ENCODE measurements at regions not wholly inside any gene's neighbourhood (a gene's known extent, or its start where the extent isn't known, plus 50 kb on each side); places are given as distances from the start of the nearest gene placed in this dataset.

DNA sequence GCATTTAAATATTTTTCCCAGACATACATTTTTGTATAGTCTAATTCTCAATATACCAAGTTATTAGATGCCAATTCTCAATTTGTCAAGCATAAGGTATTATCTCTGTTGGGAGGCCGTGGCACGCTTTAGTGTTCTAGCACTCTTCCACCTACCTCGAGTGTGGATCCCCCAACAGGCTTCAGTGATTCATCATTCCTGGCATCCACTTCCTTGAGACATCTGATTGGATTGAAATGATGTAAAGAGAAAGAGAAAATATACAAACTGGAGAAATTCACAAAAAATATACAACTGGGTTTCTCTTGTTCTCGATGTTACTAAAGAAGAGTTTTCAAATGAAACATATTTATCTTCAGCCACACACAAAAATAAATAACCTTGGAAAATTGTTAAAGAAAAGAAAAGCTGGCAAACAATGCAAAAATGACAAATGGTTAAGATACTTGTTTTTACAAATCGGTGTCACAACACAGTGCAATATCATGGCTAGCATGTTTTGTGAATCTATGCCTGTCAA, 218.0 kb upstream of the CDIN1 start:
- Histone ChIP-seq H3K4me1 (ENCODE audit: control insufficient read depth, insufficient read depth, low read length) (no peaks in the 10 kb centered on the region), H3K4me3 (ENCODE audit: low read depth, low read length) (no peak overlapping the region), H3K9ac (ENCODE audit: low read depth, low read length) (no peak overlapping the region), H3K27me3 (ENCODE audit: control insufficient read depth, insufficient read depth, low read length) (no peaks in the 10 kb centered on the region), H3K36me3 (ENCODE audit: control insufficient read depth, insufficient read depth, low read length) (no peaks in the 10 kb centered on the region), H3K9me3 (ENCODE audit: control insufficient read depth, insufficient read depth, low read length) (no peaks in the 10 kb centered on the region)

DNA sequence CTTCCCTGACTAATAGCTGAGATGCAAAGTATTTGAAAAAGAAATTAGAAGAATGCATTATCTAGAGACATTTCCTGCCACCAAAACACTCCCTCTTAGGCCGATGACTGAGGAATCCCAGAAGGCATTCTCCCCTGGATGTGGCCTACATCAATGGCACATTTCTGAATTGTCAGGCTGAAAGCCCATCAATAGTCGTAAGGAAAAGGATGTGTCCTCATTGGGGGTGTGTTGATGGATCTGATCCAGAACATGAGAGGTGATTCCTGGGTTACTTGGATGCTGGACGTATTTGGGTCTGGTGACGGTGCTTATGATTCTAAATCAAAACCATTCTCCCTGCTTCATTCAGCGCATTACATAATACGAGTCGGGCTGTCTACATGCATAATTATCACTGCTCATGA, 216.9 kb upstream of the CDIN1 start:
- Histone ChIP-seq H3K36me3 (ENCODE audit: control insufficient read depth, insufficient read depth, low read length) (no peaks in the 10 kb centered on the region), H3K9me3 (ENCODE audit: control insufficient read depth, insufficient read depth, low read length) (no peaks in the 10 kb centered on the region), H3K4me3 (ENCODE audit: low read depth, low read length) (no peak overlapping the region), H3K4me1 (ENCODE audit: control insufficient read depth, insufficient read depth, low read length) (no peaks in the 10 kb centered on the region), H3K9ac (ENCODE audit: low read depth, low read length) (no peak overlapping the region), H3K27me3 (ENCODE audit: control insufficient read depth, insufficient read depth, low read length) (no peaks in the 10 kb centered on the region)

DNA sequence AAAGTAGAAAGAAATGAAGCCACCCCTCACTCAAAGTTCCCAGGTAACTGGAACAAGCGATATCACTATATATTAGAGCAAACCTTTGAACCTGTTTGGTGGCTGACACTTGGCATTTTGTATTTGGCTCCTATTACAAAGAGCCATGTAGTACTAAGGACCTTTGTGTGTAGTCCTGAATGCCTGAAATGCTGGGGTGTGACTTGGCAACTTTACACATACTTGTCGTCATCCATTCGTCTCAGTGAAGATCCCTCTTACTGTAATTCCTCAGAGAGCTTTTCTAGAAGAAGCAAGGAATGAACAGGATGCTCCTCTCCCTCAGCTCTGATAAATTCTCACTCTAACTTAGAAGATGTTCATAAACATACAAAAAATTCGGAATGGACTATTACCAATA, 216.1 kb upstream of the CDIN1 start:
- Histone ChIP-seq H3K4me1 (ENCODE audit: control insufficient read depth, insufficient read depth, low read length) (no peaks in the 10 kb centered on the region), H3K27me3 (ENCODE audit: control insufficient read depth, insufficient read depth, low read length) (no peaks in the 10 kb centered on the region), H3K9ac (ENCODE audit: low read depth, low read length) (no peak overlapping the region), H3K4me3 (ENCODE audit: low read depth, low read length) (no peak overlapping the region), H3K36me3 (ENCODE audit: control insufficient read depth, insufficient read depth, low read length) (no peaks in the 10 kb centered on the region), H3K9me3 (ENCODE audit: control insufficient read depth, insufficient read depth, low read length) (no peaks in the 10 kb centered on the region)

DNA sequence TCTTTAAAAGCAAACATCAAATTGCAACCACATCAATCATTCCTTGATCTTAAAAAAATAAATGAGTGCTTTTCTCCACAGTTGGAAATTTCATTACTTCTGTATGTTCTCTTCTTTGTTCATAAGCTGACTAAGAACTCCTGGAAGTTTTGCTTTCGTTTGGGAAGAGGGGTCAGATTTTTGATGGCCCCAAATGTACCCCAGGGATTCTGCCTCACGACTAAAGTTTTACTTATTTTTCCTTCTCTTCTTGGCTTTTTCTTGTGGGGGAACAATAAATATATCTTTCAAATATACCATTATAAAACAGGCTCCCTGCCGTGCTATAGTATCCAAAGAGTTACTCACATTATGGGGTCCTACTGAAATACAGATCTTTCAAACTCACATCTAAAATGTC, 215.0 kb upstream of the CDIN1 start:
- H3K27me3 ChIP-seq (ENCODE audit: control insufficient read depth, insufficient read depth, low read length): no peaks in the 10 kb centered on the region
- H3K36me3 ChIP-seq (ENCODE audit: control insufficient read depth, insufficient read depth, low read length): no peaks in the 10 kb centered on the region
- no peaks in the 10 kb centered on the region for H3K4me1 ChIP-seq (ENCODE audit: control insufficient read depth, insufficient read depth, low read length)
- H3K9ac ChIP-seq (ENCODE audit: low read depth, low read length): no peak overlapping the region
- no peaks in the 10 kb centered on the region for H3K9me3 ChIP-seq (ENCODE audit: control insufficient read depth, insufficient read depth, low read length)
- no peak overlapping the region for H3K4me3 ChIP-seq (ENCODE audit: low read depth, low read length)

DNA sequence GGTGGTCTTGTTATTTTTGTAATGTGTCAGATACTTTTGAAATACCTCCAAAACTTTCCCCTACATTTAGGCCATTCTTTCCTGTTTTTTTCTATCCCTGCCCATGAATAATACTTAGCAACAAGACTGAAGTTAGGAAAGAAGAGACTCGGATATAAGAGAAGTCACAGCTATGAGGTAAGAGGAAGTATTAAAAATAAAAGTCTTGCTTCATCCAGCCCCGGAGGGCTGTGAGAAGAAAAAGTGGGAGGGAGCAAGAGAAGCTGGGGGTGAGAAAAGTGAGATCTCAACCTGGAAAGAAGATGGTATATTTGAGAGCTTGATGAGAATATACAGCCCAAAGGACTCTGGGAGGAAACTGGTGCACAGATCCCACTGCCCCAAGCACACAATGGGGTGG, 213.5 kb upstream of the CDIN1 start:
- no peak overlapping the region for H3K4me3 ChIP-seq (ENCODE audit: low read depth, low read length)
- no peaks in the 10 kb centered on the region for H3K4me1 ChIP-seq (ENCODE audit: control insufficient read depth, insufficient read depth, low read length)
- no peaks in the 10 kb centered on the region for H3K27me3 ChIP-seq (ENCODE audit: control insufficient read depth, insufficient read depth, low read length)
- no peak overlapping the region for H3K9ac ChIP-seq (ENCODE audit: low read depth, low read length)
- no peaks in the 10 kb centered on the region for H3K9me3 ChIP-seq (ENCODE audit: control insufficient read depth, insufficient read depth, low read length)
- no peaks in the 10 kb centered on the region for H3K36me3 ChIP-seq (ENCODE audit: control insufficient read depth, insufficient read depth, low read length)

DNA sequence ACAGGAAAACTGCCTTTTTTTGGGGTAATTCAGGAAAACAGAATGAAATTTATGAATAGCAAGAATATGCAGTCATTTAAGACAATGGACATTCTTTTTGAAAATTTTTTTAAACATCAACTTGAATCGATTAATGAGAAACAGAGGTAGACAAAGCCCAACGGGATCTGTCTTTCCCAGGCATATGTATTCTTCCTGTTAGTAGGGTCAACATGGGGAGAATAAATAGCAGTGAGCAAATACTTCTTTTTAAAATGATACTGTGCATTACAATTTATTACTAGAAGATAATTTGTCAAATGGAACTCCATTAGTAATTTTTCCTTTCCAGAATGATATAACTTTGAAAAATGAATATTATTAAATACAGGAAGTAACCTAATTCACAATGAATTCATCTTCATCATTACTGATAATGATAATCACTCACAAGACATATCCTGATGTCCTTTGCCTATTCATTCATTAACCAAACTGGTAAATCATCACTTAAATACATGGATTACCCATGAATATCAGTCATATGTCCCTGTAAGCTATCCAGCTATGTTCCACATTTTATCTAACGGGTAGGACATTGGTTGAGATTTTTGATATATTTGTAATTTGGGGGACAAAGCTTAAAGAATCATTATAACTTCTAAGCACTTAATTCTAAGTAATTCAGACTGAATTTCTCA, 209.2 kb upstream of the CDIN1 start:
- Histone ChIP-seq H3K9me3 (ENCODE audit: control insufficient read depth, insufficient read depth, low read length) (no peaks in the 10 kb centered on the region), H3K27me3 (ENCODE audit: control insufficient read depth, insufficient read depth, low read length) (no peaks in the 10 kb centered on the region), H3K36me3 (ENCODE audit: control insufficient read depth, insufficient read depth, low read length) (no peaks in the 10 kb centered on the region), H3K9ac (ENCODE audit: low read depth, low read length) (no peak overlapping the region), H3K4me1 (ENCODE audit: control insufficient read depth, insufficient read depth, low read length) (no peaks in the 10 kb centered on the region), H3K4me3 (ENCODE audit: low read depth, low read length) (no peak overlapping the region)

DNA sequence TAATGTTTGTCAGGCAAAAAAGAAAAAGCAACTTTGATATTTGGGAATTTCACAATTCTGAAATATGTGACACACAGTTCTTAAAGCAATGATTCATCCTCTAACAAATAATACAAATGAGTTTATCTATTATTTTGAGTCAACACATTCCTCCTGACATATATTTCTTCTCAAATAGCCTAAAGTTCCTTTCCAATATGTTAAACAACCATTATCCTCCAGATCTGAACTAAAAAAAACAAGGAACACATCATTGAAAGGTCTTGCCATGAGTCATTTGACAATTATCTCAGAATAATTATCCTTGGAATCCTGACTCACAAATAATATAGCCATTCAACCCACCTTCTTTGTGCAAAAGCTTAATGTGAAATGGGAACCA, 208.7 kb upstream of the CDIN1 start:
- no peak overlapping the region for H3K9ac ChIP-seq (ENCODE audit: low read depth, low read length)
- H3K27me3 ChIP-seq (ENCODE audit: control insufficient read depth, insufficient read depth, low read length): no peaks in the 10 kb centered on the region
- no peak overlapping the region for H3K4me3 ChIP-seq (ENCODE audit: low read depth, low read length)
- H3K9me3 ChIP-seq (ENCODE audit: control insufficient read depth, insufficient read depth, low read length): no peaks in the 10 kb centered on the region
- no peaks in the 10 kb centered on the region for H3K4me1 ChIP-seq (ENCODE audit: control insufficient read depth, insufficient read depth, low read length)
- H3K36me3 ChIP-seq (ENCODE audit: control insufficient read depth, insufficient read depth, low read length): no peaks in the 10 kb centered on the region

DNA sequence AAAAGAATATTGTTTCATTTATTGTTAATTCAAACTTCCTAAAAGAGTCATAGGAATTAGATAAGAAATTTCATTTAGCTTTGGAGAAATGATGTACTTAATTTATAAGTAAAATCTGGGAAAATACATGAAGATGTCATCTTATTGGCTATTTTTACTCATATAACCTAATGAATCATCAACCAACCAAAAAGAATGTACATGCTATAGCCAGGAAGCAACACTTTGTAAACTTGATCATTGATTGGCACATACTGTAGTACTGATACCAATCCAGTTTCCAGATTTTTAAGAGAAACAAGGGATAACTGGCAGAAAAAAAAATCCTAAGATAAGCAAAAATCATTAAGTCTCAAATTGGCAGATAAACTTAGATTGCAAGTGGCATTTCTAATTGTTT, 207.9 kb upstream of the CDIN1 start:
- H3K9me3 ChIP-seq (ENCODE audit: control insufficient read depth, insufficient read depth, low read length): no peaks in the 10 kb centered on the region
- H3K27me3 ChIP-seq (ENCODE audit: control insufficient read depth, insufficient read depth, low read length): no peaks in the 10 kb centered on the region
- H3K4me3 ChIP-seq (ENCODE audit: low read depth, low read length): no peak overlapping the region
- no peaks in the 10 kb centered on the region for H3K36me3 ChIP-seq (ENCODE audit: control insufficient read depth, insufficient read depth, low read length)
- H3K4me1 ChIP-seq (ENCODE audit: control insufficient read depth, insufficient read depth, low read length): no peaks in the 10 kb centered on the region
- H3K9ac ChIP-seq (ENCODE audit: low read depth, low read length): no peak overlapping the region

DNA sequence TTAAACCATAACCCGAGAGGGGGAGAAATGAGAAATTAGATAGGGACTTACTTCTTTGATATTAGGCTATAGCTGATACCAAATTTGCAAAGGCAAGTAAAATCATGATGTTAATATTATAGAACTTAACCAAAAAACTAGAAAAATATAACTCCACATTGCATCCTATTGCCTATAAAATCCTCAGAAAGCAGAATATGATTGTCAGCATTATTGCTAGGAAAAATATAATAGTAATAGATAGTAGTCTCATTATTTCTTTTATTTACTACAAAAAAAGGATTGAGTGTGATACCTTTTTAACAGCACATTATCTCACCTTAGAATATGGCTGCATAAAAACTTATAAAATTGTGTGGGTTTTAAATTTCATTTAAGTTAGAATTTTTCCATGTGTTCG, 206.5 kb upstream of the CDIN1 start:
- Histone ChIP-seq H3K9ac (ENCODE audit: low read depth, low read length) (no peak overlapping the region), H3K36me3 (ENCODE audit: control insufficient read depth, insufficient read depth, low read length) (no peaks in the 10 kb centered on the region), H3K4me1 (ENCODE audit: control insufficient read depth, insufficient read depth, low read length) (no peaks in the 10 kb centered on the region), H3K4me3 (ENCODE audit: low read depth, low read length) (no peak overlapping the region), H3K27me3 (ENCODE audit: control insufficient read depth, insufficient read depth, low read length) (no peaks in the 10 kb centered on the region), H3K9me3 (ENCODE audit: control insufficient read depth, insufficient read depth, low read length) (no peaks in the 10 kb centered on the region)

DNA sequence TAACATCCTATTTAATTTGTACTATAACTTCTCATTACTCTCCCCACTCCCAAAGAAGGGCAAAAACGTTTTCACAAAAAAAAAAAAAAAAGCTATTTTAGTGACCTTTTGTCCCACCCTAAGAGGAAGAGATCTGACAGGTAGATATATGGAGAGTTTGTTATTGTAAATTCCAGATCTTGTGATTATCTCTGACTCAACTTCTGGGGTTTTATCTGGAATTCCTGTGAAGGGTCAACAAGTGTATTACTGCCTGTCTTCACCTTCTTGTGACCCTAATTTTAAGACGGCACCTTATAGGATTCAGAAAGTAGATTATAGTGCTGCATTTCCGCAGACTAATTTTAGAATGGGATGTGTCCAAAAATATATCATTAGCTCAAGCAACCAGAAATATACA, 205.9 kb upstream of the CDIN1 start:
- Histone ChIP-seq H3K4me3 (ENCODE audit: low read depth, low read length) (no peak overlapping the region), H3K36me3 (ENCODE audit: control insufficient read depth, insufficient read depth, low read length) (no peaks in the 10 kb centered on the region), H3K27me3 (ENCODE audit: control insufficient read depth, insufficient read depth, low read length) (no peaks in the 10 kb centered on the region), H3K9me3 (ENCODE audit: control insufficient read depth, insufficient read depth, low read length) (no peaks in the 10 kb centered on the region), H3K4me1 (ENCODE audit: control insufficient read depth, insufficient read depth, low read length) (no peaks in the 10 kb centered on the region), H3K9ac (ENCODE audit: low read depth, low read length) (no peak overlapping the region)

DNA sequence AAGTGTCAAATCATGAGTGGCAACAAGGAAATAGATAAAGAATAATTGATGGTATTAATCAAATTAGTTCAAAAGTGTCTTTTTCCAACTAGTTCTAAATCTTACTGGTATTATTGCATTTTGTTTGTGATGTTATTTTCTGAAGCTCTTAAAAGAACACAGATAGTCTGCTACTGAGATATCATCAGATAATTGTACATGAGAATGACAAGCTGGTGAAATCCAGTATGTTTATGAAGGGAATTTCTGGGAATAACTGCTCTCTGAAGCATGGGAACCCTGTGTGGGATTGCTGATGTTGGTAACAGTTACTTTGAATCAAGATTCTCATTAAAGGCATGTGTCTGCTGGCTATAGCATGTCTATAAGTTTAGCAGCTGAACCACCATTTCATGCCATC, 190.3 kb upstream of the CDIN1 start:
- Histone ChIP-seq H3K4me3 (ENCODE audit: low read depth, low read length) (no peak overlapping the region), H3K4me1 (ENCODE audit: control insufficient read depth, insufficient read depth, low read length) (no peaks in the 10 kb centered on the region), H3K36me3 (ENCODE audit: control insufficient read depth, insufficient read depth, low read length) (no peaks in the 10 kb centered on the region), H3K27me3 (ENCODE audit: control insufficient read depth, insufficient read depth, low read length) (no peaks in the 10 kb centered on the region), H3K9me3 (ENCODE audit: control insufficient read depth, insufficient read depth, low read length) (no peaks in the 10 kb centered on the region), H3K9ac (ENCODE audit: low read depth, low read length) (no peak overlapping the region)

DNA sequence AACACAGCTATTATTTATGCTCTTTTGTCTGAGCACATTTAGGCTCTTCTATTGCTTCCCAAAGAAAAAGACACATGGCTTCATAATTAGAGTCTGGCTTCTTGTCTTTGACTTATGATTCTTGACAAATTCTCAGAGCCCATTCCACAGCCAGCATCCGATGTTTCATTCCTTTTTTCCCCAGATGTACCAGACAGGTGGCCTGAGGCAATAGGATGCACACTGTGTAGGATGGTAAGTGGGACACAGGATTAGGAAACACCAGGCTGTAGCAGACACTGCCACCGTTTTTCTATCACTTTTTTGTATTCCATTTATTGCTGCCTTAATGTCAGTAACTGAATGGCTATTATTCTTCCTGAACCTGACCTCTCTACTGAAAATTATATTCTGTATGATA, 188.9 kb upstream of the CDIN1 start:
- Histone ChIP-seq H3K27me3 (ENCODE audit: control insufficient read depth, insufficient read depth, low read length) (no peaks in the 10 kb centered on the region), H3K9me3 (ENCODE audit: control insufficient read depth, insufficient read depth, low read length) (no peaks in the 10 kb centered on the region), H3K9ac (ENCODE audit: low read depth, low read length) (no peak overlapping the region), H3K4me1 (ENCODE audit: control insufficient read depth, insufficient read depth, low read length) (no peaks in the 10 kb centered on the region), H3K36me3 (ENCODE audit: control insufficient read depth, insufficient read depth, low read length) (no peaks in the 10 kb centered on the region), H3K4me3 (ENCODE audit: low read depth, low read length) (no peak overlapping the region)
